Activated CD4-positive, alpha-beta T cell treated with anti-CD3 and anti-CD28 coated beads, Interleukin-2, amount 10 ng/mL, durations not matched to agents 7 days and 5 days (primary cell): ENCODE measurements at regions not wholly inside any gene's neighbourhood (a gene's known extent, or its start where the extent isn't known, plus 50 kb on each side); places are given as distances from the start of the nearest gene placed in this dataset.

Source experiments
- CTCF ChIA-PET: fragments of 350-600 bp; sonication (Branson Sonifier 250); formaldehyde crosslinking; loops from one replicate; lab custom pipeline; 2021; ENCODE audit warnings: antibody characterized with exemption; lab: Charles Lee
- POLR2A ChIA-PET: fragments of 350-600 bp; sonication (Branson Sonifier 250); formaldehyde crosslinking; loops from one replicate; lab custom pipeline; 2021; ENCODE audit warnings: antibody characterized with exemption; lab: Charles Lee
- DNase-seq: peaks from one replicate; pipeline ENCODE4 v3.0.0-alpha.2; 2020
- H3K27ac Mint-ChIP-seq: one replicate; pipeline ENCODE4 v1.8.0; 2021; ENCODE audit warnings: mild to moderate bottlenecking, moderate library complexity, mixed read lengths
- H3K27me3 Mint-ChIP-seq: one replicate; pipeline ENCODE4 v1.8.0; 2021; ENCODE audit warnings: mixed read lengths
- H3K36me3 Mint-ChIP-seq: one replicate; pipeline ENCODE4 v1.8.0; 2021; ENCODE audit warnings: low read depth, mixed read lengths
- H3K4me1 Mint-ChIP-seq: one replicate; pipeline ENCODE4 v1.8.0; 2021; ENCODE audit warnings: mixed read lengths
- H3K4me3 Mint-ChIP-seq: one replicate; pipeline ENCODE4 v1.8.0; 2021; ENCODE audit warnings: mild to moderate bottlenecking, moderate library complexity, mixed read lengths
- H3K9me3 Mint-ChIP-seq: one replicate; pipeline ENCODE4 v1.8.0; 2021; ENCODE audit warnings: mixed read lengths

- no peaks in the 10 kb centered on the region for H3K27me3 Mint-ChIP-seq
- H3K4me1 Mint-ChIP-seq: no peaks in the 10 kb centered on the region
- no peaks in the 10 kb centered on the region for H3K36me3 Mint-ChIP-seq
- no peaks in the 10 kb centered on the region for H3K9me3 Mint-ChIP-seq
- DNase-seq: no peak
- H3K4me3 Mint-ChIP-seq: no peak overlapping the region
- ChIA-PET POLR2A (no interaction called here), CTCF (no interaction called here)
- no peak overlapping the region for H3K27ac Mint-ChIP-seq
Observed at GRCh38 chr3:177961784-177962183, 574.5 kb upstream of the KCNMB2 start.

GRCh38 chr3:177966493-177966892 lies 569.7 kb upstream of the KCNMB2 start:
- Mint-ChIP-seq H3K4me3 (no peak overlapping the region), H3K36me3 (no peaks in the 10 kb centered on the region), H3K9me3 (no peaks in the 10 kb centered on the region), H3K27me3 (no peaks in the 10 kb centered on the region), H3K4me1 (no peaks in the 10 kb centered on the region), H3K27ac (no peak overlapping the region)
- no peak for DNase-seq
- ChIA-PET POLR2A (no interaction called here), CTCF (no interaction called here)

GRCh38 chr3:177968891-177969290 lies 567.3 kb upstream of the KCNMB2 start:
- Mint-ChIP-seq H3K4me3 (no peak overlapping the region), H3K9me3 (no peaks in the 10 kb centered on the region), H3K27me3 (no peaks in the 10 kb centered on the region), H3K27ac (no peak overlapping the region), H3K36me3 (no peaks in the 10 kb centered on the region), H3K4me1 (no peaks in the 10 kb centered on the region)
- CTCF ChIA-PET: no interaction called here
- POLR2A ChIA-PET: no interaction called here
- DNase-seq: no peak

- no peaks in the 10 kb centered on the region for H3K4me1 Mint-ChIP-seq
Observed at GRCh38 chr3:177973241-177973840, 562.9 kb upstream of the KCNMB2 start.

GRCh38 chr3:177976241-177976640 lies 560.0 kb upstream of the KCNMB2 start:
- POLR2A ChIA-PET: no interaction called here
- Mint-ChIP-seq H3K27ac (no peak overlapping the region), H3K4me1 (no peaks in the 10 kb centered on the region), H3K27me3 (no peaks in the 10 kb centered on the region), H3K36me3 (no peaks in the 10 kb centered on the region), H3K4me3 (no peak overlapping the region), H3K9me3 (no peaks in the 10 kb centered on the region)
- CTCF ChIA-PET: no interaction called here
- DNase-seq: no peak

More at GRCh38 chr3:177973241-177973840, 562.9 kb upstream of the KCNMB2 start:
- Mint-ChIP-seq H3K9me3 (no peaks in the 10 kb centered on the region), H3K27me3 (no peaks in the 10 kb centered on the region), H3K27ac (no peak overlapping the region), H3K4me3 (no peak overlapping the region), H3K36me3 (no peaks in the 10 kb centered on the region)
- ChIA-PET CTCF (no interaction called here), POLR2A (no interaction called here)
- no peak for DNase-seq

GRCh38 chr3:177976866-177977265 lies 559.4 kb upstream of the KCNMB2 start:
- no peak for DNase-seq
- H3K9me3 Mint-ChIP-seq: no peaks in the 10 kb centered on the region
- no peaks in the 10 kb centered on the region for H3K4me1 Mint-ChIP-seq
- H3K27ac Mint-ChIP-seq: no peak overlapping the region
- CTCF ChIA-PET: no interaction called here
- H3K4me3 Mint-ChIP-seq: no peak overlapping the region
- no peaks in the 10 kb centered on the region for H3K36me3 Mint-ChIP-seq
- POLR2A ChIA-PET: no interaction called here
- H3K27me3 Mint-ChIP-seq: no peaks in the 10 kb centered on the region

- no peak overlapping the region for H3K4me3 Mint-ChIP-seq
- ChIA-PET CTCF (no interaction called here), POLR2A (interaction anchor here (0.6 kb wide), 1 partner anchor 8 kb away, joined by 5 read pairs; no protein-coding TSS in a partner anchor)
- H3K9me3 Mint-ChIP-seq: no peaks in the 10 kb centered on the region
- no peaks in the 10 kb centered on the region for H3K27me3 Mint-ChIP-seq
- H3K27ac Mint-ChIP-seq: no peak overlapping the region
- H3K4me1 Mint-ChIP-seq: no peaks in the 10 kb centered on the region
- H3K36me3 Mint-ChIP-seq: no peaks in the 10 kb centered on the region
- DNase-seq: no peak
Observed at GRCh38 chr3:177977381-177978158, 558.7 kb upstream of the KCNMB2 start.

GRCh38 chr3:177978946-177979345 lies 557.3 kb upstream of the KCNMB2 start:
- Mint-ChIP-seq H3K36me3 (no peaks in the 10 kb centered on the region), H3K27ac (no peak overlapping the region), H3K4me1 (no peaks in the 10 kb centered on the region), H3K27me3 (no peaks in the 10 kb centered on the region), H3K4me3 (no peak overlapping the region), H3K9me3 (no peaks in the 10 kb centered on the region)
- ChIA-PET POLR2A (no interaction called here), CTCF (interaction anchor here (0.6 kb wide), 1 partner anchor 271 kb away, joined by 4 read pairs; no protein-coding TSS in a partner anchor)
- no peak for DNase-seq

GRCh38 chr3:177979703-177980102 lies 556.5 kb upstream of the KCNMB2 start:
- Mint-ChIP-seq H3K4me3 (no peak overlapping the region), H3K36me3 (no peaks in the 10 kb centered on the region), H3K9me3 (no peaks in the 10 kb centered on the region), H3K27me3 (no peaks in the 10 kb centered on the region), H3K27ac (no peak overlapping the region), H3K4me1 (no peaks in the 10 kb centered on the region)
- ChIA-PET CTCF (no interaction called here), POLR2A (no interaction called here)
- no peak for DNase-seq

GRCh38 chr3:177981576-177981975 lies 554.7 kb upstream of the KCNMB2 start:
- ChIA-PET CTCF (no interaction called here), POLR2A (no interaction called here)
- H3K27ac Mint-ChIP-seq: no peak overlapping the region
- H3K27me3 Mint-ChIP-seq: no peaks in the 10 kb centered on the region
- no peaks in the 10 kb centered on the region for H3K9me3 Mint-ChIP-seq
- H3K4me1 Mint-ChIP-seq: no peaks in the 10 kb centered on the region
- H3K36me3 Mint-ChIP-seq: no peaks in the 10 kb centered on the region
- no peak overlapping the region for H3K4me3 Mint-ChIP-seq
- DNase-seq: no peak

GRCh38 chr3:177982034-177982433 lies 554.2 kb upstream of the KCNMB2 start:
- no peak for DNase-seq
- Mint-ChIP-seq H3K27ac (no peak overlapping the region), H3K4me1 (no peaks in the 10 kb centered on the region), H3K36me3 (no peaks in the 10 kb centered on the region), H3K9me3 (no peaks in the 10 kb centered on the region), H3K27me3 (no peaks in the 10 kb centered on the region), H3K4me3 (no peak overlapping the region)
- ChIA-PET CTCF (no interaction called here), POLR2A (no interaction called here)

GRCh38 chr3:177983320-177983719 lies 552.9 kb upstream of the KCNMB2 start:
- no peaks in the 10 kb centered on the region for H3K27me3 Mint-ChIP-seq
- no peaks in the 10 kb centered on the region for H3K36me3 Mint-ChIP-seq
- H3K27ac Mint-ChIP-seq: no peak overlapping the region
- ChIA-PET POLR2A (no interaction called here), CTCF (interaction anchor here (1.6 kb wide), 1 partner anchor 18 kb away, joined by 3 read pairs; no protein-coding TSS in a partner anchor)
- H3K4me3 Mint-ChIP-seq: no peak overlapping the region
- H3K4me1 Mint-ChIP-seq: no peaks in the 10 kb centered on the region
- no peak for DNase-seq
- H3K9me3 Mint-ChIP-seq: no peaks in the 10 kb centered on the region

- CTCF ChIA-PET: no interaction called here
- Mint-ChIP-seq H3K4me3 (no peak overlapping the region), H3K9me3 (peaks cover 4% of the 10 kb centered on the region)
Observed at GRCh38 chr3:177992993-177993970, 543.0 kb upstream of the KCNMB2 start.

More at GRCh38 chr3:177992993-177993970, 543.0 kb upstream of the KCNMB2 start:
- no peak for DNase-seq
- POLR2A ChIA-PET: no interaction called here
- no peak overlapping the region for H3K27ac Mint-ChIP-seq
- peaks cover 4% of the 10 kb centered on the region for H3K4me1 Mint-ChIP-seq
- no peaks in the 10 kb centered on the region for H3K36me3 Mint-ChIP-seq
- no peaks in the 10 kb centered on the region for H3K27me3 Mint-ChIP-seq
